H1 (cell line): ENCODE measurements at regions not wholly inside any gene's neighbourhood (a gene's known extent, or its start where the extent isn't known, plus 50 kb on each side); places are given as distances from the start of the nearest gene placed in this dataset.

ENCODE experiments used
- BRCA1 ChIP-seq: IDR thresholded peaks from 2 replicates; pipeline ENCODE4 v1.6.1; 2012; ENCODE audit warnings: low read depth, low read length, improper control_type of control experiment
- CHD7 ChIP-seq: fragments of 300-600 bp; sonication (generic); IDR thresholded peaks from 2 replicates; pipeline ENCODE4 v1.7.1; 2012; ENCODE audit warnings: low read length, moderate library complexity, mild to moderate bottlenecking, inconsistent platforms; ENCODE audit not compliant: insufficient replicate concordance
- EGR1 ChIP-seq: IDR thresholded peaks from 2 replicates; pipeline ENCODE4 v1.6.1; 2011; ENCODE audit warnings: low read depth, low read length, borderline replicate concordance
- GTF2F1 ChIP-seq: IDR thresholded peaks from 2 replicates; pipeline ENCODE4 v1.6.1; 2012; ENCODE audit warnings: low read depth, low read length, improper control_type of control experiment, borderline replicate concordance
- NRF1 ChIP-seq: IDR thresholded peaks from 2 replicates; pipeline ENCODE4 v1.6.1; 2011; ENCODE audit warnings: mild to moderate bottlenecking, low read depth, low read length, improper control_type of control experiment
- POU5F1 ChIP-seq: IDR thresholded peaks from 2 replicates; pipeline ENCODE4 v1.6.1; 2011; ENCODE audit warnings: low read depth, mild to moderate bottlenecking, low read length, moderate library complexity
- SIRT6 ChIP-seq: IDR thresholded peaks from one replicate; pipeline ENCODE4 v1.7.1; 2012; ENCODE audit warnings: low read length, inconsistent platforms
- SP4 ChIP-seq: IDR thresholded peaks from 2 replicates; pipeline ENCODE4 v1.6.1; 2012; ENCODE audit warnings: low read length, inconsistent platforms
- TEAD4 ChIP-seq: IDR thresholded peaks from 2 replicates; pipeline ENCODE4 v1.6.1; 2012; ENCODE audit warnings: low read depth, low read length, inconsistent platforms, mixed read lengths

GRCh38 chr11:22089609-22090008 is 103.3 kb upstream of the ANO5 start (continued):
- no peak for TF ChIP-seq CHD7
- TF ChIP-seq SIRT6, result no peak
- TF ChIP-seq GTF2F1, result no peak
- TF ChIP-seq POU5F1, result no peak
- TF ChIP-seq NRF1, result no peak
- TF ChIP-seq SP4, result no peak
- no peak for TF ChIP-seq TEAD4
- TF ChIP-seq BRCA1, result no peak
- no peak for TF ChIP-seq EGR1
